ENCODE measurements at regions not wholly inside any gene's neighbourhood (a gene's known extent, or its start where the extent isn't known, plus 50 kb on each side); places are given as distances from the start of the nearest gene placed in this dataset.
"Not testable (repeated sequence)": the region's sequence is repeated elsewhere in the genome, so short reads cannot be mapped to it uniquely, and the experiment has no call there.

- DNase-seq = no peak
Observed at GRCh38 chr11:98456308-98456680, 564.5 kb upstream of the CNTN5 start.

DNA sequence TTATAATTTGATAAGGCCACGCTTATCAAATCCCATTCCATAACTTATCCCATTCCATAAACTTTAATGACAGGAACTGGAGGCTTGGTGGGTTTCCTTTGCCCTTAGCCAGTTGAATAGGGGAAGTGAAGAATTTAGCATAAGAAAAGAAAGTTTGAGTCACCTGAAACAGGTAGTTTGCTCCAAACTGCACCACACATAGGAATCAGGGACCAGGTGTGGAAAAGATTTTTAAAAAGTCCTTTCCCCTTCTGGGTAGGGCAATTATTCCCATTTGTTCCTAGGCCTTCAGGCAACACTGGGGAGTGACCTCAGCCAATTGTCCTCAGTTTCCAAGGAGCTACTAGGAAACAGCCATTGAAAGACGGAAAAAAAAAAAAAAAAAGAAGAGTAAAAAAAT, 525.7 kb upstream of the CNTN5 start:
- no peak for DNase-seq

DNA sequence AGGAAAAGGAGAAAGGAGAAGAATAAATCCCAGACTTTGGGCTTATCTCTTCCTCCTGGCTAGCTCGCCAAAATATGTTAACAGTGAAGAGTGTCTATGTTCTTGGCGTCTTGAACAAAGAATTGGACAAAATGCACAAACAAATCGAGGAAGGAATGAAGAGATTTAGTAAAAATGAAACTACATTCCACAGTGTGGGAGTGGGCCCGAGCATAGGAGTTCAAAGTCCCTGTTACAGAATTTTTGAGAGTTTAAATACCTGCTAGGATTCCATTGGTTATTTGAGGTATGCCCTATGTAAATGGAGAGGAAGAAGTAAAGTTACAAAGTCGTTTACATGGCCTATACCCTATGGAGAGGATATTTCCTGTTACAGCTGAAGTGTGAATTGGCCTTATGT, 525.1 kb upstream of the CNTN5 start:
- DNase-seq = no peak

DNA sequence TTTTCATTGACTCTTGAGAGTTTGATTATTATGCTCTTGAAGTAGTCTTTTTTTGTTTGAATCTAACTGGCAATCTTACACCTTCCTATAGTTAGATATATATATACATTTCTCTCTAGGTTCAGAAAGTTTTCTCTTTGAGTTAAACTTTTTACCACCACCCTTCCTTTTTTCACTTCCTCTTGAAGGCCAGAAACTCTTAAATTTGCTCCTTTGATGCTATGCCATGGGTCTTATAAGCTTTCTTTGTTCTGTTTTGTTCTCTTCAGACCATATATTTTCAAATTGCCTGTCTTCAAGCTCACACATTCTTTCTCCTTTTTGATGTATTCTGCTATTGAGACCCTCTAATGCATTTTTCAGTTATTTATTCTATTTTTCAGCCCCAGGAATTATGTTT, 513.5 kb upstream of the CNTN5 start:
- DNase-seq = no peak

DNA sequence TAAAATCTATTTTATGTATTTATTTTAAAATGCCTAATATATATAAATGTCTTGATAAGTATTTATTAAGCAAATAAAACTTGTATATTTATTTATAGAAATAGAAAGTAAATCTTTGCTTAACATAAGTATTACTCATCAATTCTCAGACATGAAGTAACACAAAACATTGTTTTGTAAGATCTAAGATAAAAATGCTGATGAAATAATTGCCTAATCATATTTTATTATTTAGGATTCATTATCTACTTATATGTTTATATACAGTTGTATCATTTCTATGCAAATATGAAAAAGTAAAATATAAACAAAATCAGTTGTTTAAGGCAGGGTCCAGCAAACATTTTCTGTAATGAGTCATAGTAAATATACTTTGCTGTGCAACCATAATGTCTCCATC, 507.8 kb upstream of the CNTN5 start:
- no peak for DNase-seq

DNA sequence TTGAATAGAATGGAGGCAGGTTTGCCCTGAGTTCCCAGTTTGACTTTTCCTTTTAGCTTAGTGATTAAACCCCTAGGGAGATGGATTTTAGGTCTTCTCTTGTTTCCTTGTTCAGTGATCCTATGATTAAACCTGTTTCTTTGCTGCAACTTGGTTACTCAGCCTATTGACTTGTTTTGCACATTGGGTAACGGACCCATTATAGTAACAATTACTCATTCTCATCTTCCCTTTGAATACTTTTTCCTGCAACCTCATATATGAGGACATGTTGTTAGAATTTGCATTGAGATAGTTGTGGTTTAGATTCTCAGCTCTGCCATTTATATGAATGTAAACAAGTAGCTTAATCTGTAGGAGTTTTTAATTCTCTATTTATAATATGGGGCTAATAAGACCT, 489.2 kb upstream of the CNTN5 start:
- no peak for DNase-seq

GRCh38 chr11:98536023-98536422, 484.7 kb upstream of the CNTN5 start:
- DNase-seq = no peak

DNA sequence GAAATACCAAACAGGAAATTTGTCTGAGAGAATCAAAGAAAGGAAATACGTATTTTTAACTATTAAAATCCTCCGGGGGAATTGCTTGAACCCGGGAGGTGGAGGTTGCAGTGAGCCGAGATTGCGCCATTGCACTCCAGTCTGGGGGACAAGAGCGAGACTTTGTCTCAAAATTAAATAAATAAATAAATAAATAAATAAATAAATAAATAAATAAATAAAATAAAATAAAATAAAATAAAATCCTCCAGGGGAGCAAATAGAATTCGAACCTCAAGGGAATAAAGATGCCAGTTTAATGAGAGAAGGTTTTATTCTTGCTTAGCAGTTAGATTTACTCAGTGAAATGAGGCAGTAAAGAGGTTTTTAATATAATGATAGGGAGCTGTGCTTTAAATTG, 482.4 kb upstream of the CNTN5 start:
- not testable (repeated sequence) for DNase-seq

DNA sequence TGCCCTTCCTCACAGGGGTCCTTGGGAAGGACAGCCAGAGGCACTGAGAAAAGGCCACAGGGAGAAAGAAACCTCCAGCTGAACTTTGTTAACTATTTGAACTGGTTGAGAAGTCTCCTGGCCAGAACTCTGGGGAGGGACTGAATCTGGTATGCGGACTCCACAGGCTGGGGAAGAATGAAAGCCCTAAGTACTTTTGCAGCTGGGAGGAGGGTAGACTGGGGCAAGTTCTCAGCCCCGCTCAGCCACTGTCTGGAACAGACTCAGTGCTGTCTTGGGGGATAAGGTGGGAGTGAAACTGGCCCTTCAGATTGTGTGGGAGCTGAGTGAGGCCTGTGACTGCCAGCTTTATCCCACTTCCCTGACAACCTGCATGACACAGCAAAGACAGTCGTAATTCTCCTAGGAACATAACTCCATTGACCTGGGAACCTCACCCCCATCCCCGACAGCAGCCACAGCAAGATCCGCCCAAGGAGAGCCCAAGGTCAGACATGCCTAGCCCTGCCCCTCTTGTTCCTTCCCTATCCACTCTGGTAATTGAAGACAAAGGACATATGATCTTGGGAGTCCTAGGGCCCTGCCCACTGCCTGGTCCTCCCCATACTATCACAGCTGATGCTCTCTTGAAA, 475.1 kb upstream of the CNTN5 start:
- no peak for DNase-seq

GRCh38 chr11:98549571-98549970, 471.2 kb upstream of the CNTN5 start:
- no peak for DNase-seq

DNA sequence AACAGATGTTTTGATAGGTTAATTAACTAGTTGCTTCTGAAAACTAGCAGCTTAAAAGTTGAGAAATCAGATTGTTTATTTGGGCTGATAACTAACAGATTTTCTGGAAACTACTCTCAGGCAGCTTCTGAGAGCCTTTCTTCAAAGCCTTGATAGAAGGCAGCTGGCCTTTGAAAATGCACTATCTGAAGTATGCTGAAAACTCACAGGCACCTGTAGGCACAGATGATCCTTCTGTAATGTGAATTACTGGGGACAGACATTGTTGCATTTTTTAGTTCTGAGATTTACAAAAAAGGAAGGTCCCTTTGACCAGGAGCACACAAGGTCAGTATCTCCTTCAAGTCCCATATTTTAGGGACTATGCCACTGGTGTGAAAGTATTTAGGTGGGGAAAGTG, 460.8 kb upstream of the CNTN5 start:
- DNase-seq = no peak

DNA sequence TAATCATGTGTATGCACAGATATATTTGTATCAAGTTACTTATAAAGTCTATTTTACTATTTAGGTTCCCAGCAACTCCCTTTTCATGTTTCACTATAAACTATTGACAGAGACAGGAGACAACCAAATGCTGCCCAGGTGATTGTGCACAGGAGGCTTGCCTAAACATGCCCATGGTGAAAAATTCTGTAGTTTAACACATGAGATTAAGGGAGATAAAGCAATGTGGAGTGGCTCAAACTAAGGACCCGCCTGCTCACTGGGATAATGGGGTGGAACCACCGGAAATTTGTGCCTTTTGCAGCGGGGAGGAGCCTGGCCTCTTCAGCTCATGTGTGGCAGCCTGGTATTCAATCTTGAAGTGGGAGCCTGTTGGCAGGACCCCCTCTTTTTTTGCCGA, 459.5 kb upstream of the CNTN5 start:
- DNase-seq = no peak

DNA sequence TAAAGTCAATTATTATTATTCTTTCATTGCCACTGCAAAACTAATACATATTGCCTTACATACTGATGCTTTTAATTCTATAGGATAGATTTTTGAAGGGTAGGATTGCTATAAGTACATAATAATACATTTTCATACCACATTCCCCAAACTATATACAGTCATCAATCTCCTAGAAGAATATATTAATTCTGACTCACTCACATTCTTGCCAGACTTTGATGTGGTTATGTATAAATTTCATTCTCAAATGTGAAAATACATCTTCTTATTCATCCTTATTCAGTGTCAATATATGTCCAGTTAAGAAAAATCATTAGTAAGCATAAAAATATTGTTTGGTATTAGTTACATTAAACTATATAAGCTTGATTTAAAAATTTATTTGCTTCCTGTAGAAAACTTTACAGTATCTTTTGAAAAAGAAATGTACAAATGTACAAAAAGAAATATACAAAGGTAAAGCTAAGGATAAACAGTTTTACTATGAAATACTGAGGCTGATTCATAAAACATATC, 458.8 kb upstream of the CNTN5 start:
- DNase-seq = no peak

DNA sequence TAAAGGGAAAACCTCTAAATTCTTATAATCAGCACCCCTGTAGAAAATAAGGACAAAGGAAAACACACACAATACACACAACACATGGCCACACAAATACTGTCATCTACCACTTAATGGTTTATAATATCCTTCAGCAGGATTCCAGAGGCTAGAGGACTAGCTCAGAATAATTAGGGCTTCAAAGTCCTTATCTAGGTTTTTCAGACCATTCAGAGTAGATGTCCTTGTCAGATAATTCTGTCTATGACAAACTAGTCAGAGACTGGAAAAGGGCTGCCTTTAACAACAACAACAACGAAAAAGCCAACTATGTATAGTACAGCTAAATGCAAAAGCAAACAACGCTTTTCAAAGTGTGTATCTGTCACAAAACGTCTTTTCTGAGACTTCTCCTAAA, 456.5 kb upstream of the CNTN5 start:
- DNase-seq = no peak

DNA sequence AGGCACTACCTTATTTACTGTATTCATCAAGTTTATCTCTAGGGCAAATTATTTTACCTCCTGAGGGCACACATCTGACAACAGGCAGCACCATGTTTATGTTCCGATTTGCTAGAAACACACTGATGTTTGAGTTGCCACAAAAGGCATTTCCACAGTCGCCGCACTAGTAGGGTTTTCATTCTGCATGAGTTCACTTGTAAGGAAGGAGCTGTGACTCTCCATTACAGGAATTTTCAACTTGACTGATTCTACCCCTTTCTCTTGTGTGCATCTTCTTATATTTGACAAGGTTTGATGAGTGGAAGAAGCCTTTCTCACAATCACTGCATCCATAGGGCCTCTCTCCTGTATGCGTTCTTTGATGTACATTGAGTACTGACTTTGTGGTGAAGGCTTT, 455.9 kb upstream of the CNTN5 start:
- DNase-seq = no peak

DNA sequence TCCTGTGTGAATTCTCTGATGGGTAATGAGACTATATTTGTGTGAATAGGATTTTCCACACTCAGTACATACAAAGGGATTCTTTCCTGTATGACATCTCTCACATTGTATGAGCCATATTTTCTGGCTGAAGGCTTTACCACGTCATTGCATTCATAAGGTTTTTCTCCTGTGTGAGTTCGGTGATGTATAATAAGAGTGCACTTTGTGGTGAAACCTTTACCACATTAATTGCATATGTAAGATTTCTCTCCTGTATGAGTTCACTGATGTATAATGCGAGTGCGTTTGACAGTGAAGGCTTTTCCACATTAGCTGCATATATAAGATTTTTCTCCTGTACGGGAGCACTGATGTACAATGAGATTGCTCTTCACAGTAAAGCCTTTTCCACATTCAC, 455.4 kb upstream of the CNTN5 start:
- DNase-seq = no peak

GRCh38 chr11:98566978-98567377, 453.8 kb upstream of the CNTN5 start:
- DNase-seq = no peak

GRCh38 chr11:98568013-98568412, 452.7 kb upstream of the CNTN5 start:
- DNase-seq = no peak

GRCh38 chr11:98572941-98573340, 447.8 kb upstream of the CNTN5 start:
- DNase-seq = no peak

- DNase-seq = no peak
Observed at GRCh38 chr11:98587884-98588283, 432.9 kb upstream of the CNTN5 start.

- DNase-seq = no peak
Observed at GRCh38 chr11:98589967-98590366, 430.8 kb upstream of the CNTN5 start.

DNA sequence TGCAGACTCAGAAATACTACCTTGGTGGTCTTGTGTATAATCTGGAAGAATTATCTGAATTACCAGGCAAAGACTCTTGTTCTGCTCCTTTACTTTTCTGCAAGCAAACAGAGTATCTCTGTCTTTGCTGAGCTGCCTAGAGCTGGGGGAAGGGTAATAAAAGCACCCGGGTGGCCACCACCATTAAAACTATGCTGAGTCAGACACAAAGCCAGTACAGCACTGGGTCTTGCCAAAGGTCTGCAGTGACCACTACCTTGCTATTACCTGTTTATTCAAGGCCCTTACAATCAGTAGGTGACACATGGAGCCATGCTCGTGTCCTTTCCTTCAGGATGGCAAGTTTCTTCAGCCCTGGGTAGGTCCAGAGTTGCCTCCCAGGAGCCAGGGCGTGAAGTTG, 420.6 kb upstream of the CNTN5 start:
- no peak for DNase-seq

DNA sequence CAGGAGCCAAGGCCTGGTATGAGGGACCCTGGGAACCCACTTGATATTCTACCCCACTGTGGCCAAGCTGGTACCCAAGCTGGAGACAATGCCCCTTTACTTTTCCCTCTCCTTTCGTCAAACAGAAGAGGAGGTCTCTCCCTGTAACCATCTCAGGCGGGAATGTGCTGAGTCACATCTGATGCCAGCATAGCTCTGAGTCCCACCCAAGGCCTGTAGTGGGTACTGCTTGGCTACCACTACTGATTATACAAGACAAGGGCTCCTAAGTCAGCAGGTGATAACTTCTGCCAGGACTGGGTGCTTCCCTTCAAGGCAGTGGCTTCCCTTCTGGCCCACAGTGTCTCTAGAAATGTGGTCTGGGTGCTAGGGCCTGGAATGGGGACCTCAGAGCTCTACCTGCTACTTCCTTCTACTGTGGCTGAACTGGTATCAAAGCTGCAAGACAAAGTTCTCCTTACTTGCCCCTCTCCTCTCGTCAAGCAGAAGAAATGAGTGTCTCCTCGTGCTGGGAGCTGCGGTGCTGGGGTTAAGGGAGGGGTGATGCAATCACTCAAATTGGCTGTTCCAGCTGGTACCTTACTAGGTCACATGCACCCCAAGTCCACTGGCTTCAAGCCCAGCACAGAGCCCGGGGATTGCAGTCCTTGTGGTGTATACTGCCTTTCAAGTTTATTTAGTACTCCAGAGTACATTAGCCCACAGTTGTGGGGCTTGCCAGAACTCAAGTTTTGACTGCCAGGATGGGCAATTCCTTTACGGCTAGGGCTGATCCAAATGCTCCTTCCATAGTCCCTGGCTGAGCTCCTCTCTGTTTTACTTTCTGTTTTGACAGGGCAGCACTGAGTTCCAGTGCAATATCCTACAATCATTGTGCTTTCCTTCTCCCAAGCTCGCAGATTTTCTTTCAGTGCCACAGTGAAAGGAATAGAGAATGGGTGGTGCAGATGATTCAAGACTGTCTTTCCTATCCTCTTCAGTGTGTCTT, 419.7 kb upstream of the CNTN5 start:
- no peak for DNase-seq

GRCh38 chr11:98616098-98616655, 404.6 kb upstream of the CNTN5 start:
- DNase-seq = no peak

Data from CD4-positive, alpha-beta T cell treated with Interleukin-4 for 4 hours (primary cell).